ENCODE measurements at regions not wholly inside any gene's neighbourhood (a gene's known extent, or its start where the extent isn't known, plus 50 kb on each side); places are given as distances from the start of the nearest gene placed in this dataset.

DNA sequence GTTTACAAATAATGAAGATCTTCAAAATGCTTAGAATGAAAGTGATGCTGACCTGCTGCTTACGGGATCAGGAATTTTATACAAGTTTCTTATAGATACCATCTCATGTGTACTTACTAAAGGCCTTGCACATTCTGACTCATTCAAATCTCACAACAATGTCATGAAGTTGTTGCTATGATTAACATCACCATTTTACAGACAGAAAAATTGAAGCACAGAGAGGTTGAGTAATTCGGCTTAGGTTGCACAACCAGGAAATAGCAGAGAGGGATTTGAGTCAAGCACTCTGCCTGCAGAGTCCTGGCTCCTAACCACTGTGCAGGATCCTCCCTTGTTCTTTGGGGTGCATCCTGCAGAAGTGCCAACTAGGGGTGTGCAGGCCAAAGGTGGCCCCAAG lies 471.9 kb downstream of the MIAT start:
- TF ChIP-seq, protein P1, sequence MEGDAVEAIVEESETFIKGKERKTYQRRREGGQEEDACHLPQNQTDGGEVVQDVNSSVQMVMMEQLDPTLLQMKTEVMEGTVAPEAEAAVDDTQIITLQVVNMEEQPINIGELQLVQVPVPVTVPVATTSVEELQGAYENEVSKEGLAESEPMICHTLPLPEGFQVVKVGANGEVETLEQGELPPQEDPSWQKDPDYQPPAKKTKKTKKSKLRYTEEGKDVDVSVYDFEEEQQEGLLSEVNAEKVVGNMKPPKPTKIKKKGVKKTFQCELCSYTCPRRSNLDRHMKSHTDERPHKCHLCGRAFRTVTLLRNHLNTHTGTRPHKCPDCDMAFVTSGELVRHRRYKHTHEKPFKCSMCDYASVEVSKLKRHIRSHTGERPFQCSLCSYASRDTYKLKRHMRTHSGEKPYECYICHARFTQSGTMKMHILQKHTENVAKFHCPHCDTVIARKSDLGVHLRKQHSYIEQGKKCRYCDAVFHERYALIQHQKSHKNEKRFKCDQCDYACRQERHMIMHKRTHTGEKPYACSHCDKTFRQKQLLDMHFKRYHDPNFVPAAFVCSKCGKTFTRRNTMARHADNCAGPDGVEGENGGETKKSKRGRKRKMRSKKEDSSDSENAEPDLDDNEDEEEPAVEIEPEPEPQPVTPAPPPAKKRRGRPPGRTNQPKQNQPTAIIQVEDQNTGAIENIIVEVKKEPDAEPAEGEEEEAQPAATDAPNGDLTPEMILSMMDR (IDR thresholded peaks at IDR 0.05; ENCODE audit: low read length): no peak
- no peak for TF ChIP-seq EZH2phosphoT487 (IDR thresholded peaks at IDR 0.05; ENCODE audit: low read length)
- TF ChIP-seq EZH2 (optimal IDR thresholded peaks at IDR 0.05; ENCODE audit: low read depth, low read length): no peak

All from MM.1S (cell line).